ENCODE measurements at regions not wholly inside any gene's neighbourhood (a gene's known extent, or its start where the extent isn't known, plus 50 kb on each side); places are given as distances from the start of the nearest gene placed in this dataset.

DNA sequence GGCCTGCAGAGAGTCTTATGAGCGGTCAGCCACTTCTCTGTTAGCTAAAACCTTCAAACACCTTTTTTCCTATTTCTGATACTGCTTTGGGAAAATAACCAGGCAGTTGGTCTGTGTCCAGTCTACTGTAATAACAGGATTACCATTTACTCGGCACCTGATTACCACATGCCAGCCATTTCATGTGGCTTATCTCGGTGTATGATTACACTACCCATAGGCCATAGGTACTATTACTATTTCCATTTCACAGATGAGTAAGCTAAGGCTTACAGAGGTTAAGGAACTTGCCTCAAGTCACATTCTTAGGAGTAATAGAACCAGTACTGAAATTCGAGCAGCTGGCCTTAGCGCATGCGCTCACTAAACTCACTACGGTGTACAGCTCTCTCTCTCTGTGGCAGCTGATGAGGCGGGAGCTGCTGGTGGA is 147.2 kb upstream of the L3MBTL4 start:
- TF ChIP-seq, protein P1, sequence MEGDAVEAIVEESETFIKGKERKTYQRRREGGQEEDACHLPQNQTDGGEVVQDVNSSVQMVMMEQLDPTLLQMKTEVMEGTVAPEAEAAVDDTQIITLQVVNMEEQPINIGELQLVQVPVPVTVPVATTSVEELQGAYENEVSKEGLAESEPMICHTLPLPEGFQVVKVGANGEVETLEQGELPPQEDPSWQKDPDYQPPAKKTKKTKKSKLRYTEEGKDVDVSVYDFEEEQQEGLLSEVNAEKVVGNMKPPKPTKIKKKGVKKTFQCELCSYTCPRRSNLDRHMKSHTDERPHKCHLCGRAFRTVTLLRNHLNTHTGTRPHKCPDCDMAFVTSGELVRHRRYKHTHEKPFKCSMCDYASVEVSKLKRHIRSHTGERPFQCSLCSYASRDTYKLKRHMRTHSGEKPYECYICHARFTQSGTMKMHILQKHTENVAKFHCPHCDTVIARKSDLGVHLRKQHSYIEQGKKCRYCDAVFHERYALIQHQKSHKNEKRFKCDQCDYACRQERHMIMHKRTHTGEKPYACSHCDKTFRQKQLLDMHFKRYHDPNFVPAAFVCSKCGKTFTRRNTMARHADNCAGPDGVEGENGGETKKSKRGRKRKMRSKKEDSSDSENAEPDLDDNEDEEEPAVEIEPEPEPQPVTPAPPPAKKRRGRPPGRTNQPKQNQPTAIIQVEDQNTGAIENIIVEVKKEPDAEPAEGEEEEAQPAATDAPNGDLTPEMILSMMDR (IDR thresholded peaks at IDR 0.05; ENCODE audit: low read depth, low read length, poor library complexity, severe bottlenecking): no peak
- no peak for TF ChIP-seq EZH2phosphoT487 (IDR thresholded peaks at IDR 0.05; ENCODE audit: borderline replicate concordance, low read length)

All from DOHH2 (cell line).